Renal pelvis (tissue), 1 donor: ENCODE measurements at regions not wholly inside any gene's neighbourhood (a gene's known extent, or its start where the extent isn't known, plus 50 kb on each side); places are given as distances from the start of the nearest gene placed in this dataset.
"Not testable (repeated sequence)": the region's sequence is repeated elsewhere in the genome, so short reads cannot be mapped to it uniquely, and the experiment has no call there.

ENCODE experiments used
- DNase-seq: peaks from one replicate; pipeline ENCODE4 v3.0.0-alpha.2; 2013

- DNase-seq = no peak
Observed at GRCh38 chr3:194014756-194015155, 121.2 kb upstream of the HES1 start.

DNA sequence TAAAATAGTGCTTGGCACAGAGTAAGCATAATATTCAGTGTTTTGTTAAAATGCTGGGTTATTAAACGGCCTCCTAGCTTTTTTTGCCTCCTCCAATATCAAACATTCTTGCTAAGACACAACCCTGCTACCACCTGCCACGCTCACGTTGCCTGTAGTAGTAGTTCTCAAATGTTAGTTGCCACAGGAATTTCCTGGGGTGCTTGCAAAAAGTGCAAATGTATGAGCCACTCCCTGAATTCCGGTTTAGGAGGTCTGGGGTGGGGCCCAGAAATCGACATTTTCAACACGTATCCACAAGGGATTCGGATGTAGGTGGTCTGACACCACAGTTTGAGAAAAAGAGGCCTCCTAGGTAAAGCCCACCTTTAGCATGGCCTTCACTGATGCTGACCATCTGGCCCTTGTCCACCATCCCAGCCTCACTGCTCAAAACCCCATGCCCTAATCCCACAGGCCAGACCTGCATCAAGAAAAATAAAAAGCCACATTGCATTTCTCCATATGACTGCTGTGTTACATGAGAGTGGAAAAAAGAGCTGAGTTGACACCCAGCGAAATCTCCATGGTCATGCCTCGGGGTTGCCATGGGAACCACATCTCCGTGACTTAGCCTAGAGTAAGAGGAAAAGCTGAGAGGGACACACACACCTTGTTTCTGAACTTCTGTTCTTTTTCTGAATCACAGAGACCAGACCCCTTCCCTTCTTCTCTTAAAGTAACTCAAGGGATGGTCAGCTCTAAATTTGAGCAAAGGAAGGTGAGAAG is 116.4 kb upstream of the HES1 start:
- peak; percentile 69 for DNase-seq

- DNase-seq = no peak
Observed at GRCh38 chr3:194022052-194022451, 113.9 kb upstream of the HES1 start.

DNA sequence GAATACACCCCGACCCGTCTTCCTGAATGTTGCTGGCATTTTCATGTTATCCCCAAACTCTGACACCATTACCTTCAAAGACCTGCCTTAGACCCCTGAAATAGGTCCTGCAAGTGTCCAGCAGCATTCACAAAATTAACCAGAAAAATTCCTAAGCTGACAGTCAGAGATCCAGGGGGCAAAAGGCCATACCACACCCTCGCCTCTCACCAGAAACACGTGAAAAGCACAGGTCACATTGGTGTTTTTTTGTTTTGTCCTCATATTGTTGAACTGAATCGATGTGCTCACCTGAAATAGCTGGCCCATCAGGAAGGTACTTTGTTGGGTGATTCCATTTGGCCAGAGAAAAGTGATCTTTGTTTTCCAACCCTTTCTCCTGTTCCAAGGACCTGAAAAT is 113.1 kb upstream of the HES1 start:
- DNase-seq = no peak

DNA sequence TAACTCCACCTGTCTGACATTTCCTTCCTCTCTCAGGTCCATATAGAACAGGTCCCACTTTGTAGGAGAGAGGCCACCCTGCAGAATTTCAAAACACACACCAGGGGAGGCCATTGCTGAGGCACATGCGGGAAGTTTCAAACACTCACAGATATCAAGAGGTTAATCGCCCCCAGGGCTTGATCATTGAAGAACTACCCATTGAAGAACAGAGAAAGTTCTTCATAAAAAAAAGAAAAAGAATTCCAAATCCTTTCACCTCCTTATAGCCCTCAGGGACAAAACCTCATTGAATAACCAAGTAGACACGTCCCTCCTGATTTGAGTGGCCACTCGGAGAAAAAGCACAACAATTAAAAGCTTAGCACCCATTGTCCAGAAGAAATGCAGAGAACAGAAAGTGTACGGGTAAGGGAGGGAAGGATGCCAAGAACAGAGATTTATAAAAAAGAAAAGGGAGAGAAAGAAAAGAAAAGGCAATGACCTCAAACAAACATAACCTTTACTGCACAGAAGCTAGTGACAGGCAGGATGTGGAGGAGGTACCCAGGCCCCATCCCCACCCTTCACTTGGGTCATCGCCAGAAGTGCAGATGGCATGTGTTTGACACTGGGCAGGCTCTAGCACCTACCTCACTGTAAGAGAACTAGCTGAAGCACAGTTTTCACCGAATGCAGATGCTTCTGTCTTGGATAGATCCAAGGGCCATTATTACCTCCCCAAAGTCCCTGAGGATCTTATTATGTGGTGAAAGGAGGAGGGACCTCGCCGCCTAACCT is 112.3 kb upstream of the HES1 start:
- no peak for DNase-seq

- no peak for DNase-seq
Observed at GRCh38 chr3:194025119-194025518, 110.8 kb upstream of the HES1 start.

DNA sequence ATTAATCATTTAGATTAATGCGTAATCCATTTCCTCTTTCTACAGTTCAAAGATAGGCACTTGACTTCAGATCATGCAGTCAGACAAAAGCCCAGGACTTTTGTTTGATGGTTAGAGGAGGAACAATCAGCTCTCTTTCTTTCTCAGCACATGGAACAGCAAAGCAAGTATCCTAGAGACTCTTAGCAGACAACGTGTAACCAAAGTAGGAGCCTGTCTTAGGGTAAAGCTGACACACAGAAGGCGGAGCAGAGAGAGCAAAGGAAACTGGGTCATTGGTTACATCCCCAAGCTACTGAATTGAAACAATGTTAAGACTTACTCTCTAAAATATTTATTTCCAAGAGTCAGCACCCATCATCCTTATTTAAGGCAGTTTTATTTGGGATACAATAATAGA is 110.0 kb upstream of the HES1 start:
- no peak for DNase-seq

- no peak for DNase-seq
Observed at GRCh38 chr3:194028434-194029004, 107.4 kb upstream of the HES1 start.

- DNase-seq = no peak
Observed at GRCh38 chr3:194029846-194030245, 106.1 kb upstream of the HES1 start.

DNA sequence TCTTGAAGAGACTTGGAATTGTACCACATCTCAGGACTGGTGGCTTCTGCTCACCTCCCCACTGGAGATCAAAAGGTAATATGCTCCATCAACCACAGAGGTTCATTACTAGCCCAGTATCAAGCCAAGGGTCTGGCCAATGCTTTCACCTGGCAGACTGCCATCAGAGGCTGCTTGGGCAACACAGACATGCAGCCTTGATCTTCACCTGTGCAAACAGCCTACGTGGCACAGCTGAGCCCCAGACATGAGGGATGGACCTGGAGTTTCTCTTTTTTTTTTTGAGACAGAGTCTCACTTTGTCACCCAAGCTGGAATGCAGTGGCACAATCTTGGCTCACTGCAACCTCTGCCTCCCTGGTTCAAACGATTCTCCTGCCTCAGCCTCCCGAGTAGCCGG is 105.6 kb upstream of the HES1 start:
- no peak for DNase-seq

DNA sequence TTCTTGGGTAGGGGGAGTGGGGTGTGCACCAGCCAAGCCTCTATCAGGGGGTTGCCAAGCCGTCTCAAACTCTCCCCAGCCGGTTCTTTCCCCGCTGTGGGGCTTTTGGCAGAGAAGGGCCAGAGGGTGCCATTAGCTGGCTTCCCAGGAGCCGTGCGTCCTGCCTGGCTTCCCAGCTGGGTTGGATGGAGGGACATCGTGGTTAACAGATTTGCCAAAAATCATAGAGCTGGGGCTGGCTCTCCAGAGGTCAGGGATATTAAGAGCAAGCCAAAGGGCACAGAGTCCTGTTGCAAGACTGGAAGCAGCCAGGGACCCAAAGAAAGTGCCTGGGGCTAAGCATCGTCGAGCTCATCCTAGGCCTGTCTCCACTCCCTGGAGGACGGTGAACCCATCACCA is 104.6 kb upstream of the HES1 start:
- DNase-seq = no peak

- no peak for DNase-seq
Observed at GRCh38 chr3:194031867-194032635, 103.9 kb upstream of the HES1 start.

DNA sequence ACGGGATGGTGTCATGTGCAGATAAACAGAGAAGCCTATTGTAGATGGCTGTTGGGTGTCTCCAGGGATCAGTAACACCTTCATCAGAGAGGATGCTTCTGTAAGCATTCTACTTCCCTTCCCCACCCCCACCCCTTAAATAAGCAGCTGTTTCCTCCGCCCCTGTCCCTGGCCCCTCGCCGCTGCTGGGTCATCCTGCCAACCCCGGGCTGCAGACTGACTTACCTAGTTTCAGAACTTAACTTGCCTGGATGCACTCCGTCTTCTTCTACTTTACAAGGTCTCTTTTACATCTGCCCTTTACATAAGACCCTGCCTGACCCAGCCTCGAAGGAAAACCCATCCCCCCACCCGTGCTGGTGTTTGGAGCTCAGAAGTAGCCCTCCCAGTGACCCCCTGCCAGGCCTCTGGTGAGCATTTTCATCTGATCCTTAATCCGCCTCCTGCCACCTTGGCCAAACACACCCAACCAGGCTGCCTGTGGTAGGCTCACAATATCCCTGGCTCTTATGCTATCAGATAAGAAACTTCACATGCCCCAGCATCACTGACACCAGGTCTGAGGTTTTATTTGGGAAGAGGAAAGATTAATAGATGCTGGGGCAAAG is 103.0 kb upstream of the HES1 start:
- no peak for DNase-seq

GRCh38 chr3:194034346-194035336 is 101.3 kb upstream of the HES1 start:
- no peak for DNase-seq

DNA sequence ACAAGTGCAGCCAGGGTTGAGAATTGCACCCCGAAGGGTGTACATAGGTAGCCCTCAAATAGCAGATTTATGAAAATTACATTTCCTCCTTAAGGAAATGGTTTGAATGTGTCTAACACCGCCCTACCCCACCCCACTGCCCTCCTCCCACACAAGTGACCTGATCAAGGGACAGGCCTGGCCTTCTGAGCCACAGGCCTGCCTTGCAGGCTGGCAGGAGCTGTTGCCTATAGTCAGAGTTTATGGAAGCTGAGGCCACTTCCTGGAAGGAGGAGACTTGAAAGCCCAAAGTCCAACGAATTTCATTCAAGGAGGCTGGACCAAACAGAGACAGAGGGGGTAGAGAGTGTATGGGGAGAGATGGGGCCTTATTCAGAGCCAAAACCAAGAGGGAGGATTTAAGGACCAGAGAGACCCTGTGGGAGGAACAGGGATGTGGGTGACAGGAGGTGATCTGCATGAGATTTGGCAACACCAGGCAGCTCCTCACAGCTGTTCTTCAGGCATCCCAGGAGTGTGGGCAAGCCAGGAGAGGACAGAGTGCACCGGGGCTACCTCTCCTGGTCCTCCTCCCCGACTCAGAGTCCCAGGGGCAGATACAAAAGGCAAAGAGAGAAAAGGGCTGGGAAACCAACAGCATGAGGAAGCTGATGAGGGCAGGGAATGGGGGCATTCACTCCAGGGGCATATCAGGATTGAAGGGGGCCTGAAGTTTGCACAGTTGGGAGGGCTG is 100.4 kb upstream of the HES1 start:
- no peak for DNase-seq

DNA sequence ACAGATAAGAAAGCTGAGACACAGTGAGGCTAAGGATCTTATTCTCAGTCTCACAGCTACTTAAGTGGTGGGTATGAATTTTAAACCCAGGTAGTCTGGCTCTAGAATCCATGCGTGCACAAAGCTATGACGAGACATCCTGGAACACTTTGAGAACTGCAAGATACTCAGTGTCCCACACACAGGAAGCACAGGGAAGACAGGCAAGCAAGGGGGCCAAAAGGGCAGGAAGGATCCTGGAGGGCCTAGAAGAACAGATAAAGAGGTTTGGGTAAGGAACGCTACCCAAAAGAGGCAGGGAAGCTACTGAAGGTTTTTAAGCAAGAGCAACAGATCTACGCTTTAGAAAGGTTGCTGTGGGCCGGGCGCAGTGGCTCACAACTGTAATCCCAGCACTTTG is 99.1 kb upstream of the HES1 start:
- no peak for DNase-seq

- not testable (repeated sequence) for DNase-seq
Observed at GRCh38 chr3:194038346-194038745, 97.6 kb upstream of the HES1 start.

DNA sequence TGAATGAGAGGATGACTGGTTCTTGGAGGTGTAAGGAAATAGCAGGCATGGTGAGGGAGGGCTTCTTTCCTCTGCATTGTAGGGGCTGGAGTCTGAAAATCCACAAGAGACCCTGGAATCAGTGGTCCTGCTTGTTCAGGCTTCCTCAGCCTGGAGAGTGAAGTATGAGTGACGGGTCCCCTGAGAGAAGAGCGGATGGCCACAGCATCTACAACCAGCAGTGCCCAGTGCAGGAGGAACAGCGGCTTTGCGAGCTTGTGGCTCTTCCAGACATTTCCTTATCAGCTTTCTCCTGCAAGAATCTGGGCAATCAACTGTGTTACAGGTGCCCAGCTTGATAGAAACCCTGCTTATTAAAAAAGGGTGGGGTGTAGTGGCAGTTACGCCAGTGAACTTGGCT is 97.0 kb upstream of the HES1 start:
- no peak for DNase-seq

DNA sequence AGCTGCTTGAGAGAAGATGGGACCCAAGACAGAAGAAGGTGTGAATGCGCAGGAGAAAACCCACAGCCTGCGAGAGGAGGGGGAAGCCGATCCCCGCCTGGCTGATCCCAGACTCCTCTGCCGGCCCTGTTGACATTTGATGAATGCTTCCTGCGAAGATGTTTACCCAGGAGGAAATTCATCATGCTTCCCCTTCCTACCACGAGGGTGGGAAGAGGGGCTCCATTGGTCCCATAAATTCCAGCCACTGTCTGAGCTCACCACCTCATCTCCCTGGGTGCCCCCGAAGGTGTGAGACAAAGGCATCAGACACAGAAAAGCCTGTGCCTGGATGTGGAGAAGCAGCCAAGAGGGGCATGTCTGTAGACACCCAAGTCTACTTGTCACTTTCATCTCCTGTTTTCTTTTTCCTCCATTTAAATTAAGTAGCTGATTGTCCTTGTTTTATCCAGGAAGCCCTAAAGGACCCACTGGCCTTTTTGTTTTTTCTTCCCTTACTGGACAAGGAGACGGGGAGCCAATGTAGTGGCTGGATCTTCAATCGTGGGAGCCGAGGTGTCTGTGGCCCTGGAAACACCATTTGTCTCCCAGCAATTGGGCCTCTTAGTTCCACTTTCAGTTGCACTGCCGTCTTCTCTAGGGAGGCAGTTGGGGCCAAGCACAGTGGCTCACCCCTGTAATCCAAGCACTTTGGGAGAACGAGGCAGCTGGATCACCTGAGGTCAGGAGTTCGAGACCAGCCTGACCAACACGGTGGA is 95.3 kb upstream of the HES1 start:
- DNase-seq = no peak
